ENCODE measurements at regions not wholly inside any gene's neighbourhood (a gene's known extent, or its start where the extent isn't known, plus 50 kb on each side); places are given as distances from the start of the nearest gene placed in this dataset.

DNA sequence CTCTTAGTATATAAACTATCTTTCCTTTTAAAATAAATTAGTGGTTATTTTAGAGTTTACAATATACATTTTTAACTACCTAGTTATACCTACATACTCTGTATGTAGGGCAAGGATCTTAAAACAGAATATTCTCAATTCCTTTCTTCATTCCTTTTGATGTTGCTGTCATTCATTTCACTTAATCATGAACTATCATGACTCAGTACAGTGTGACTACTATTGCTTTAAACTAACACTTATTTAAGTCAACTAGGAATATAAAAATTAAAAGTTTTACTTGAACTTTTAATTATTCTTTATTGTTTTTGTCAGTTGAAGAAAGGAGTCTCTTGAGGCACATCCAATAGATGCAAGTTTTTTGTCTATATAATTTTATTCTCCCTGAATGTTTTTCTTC, 726.4 kb downstream of the BRINP3 start:
- TF ChIP-seq, protein P1, sequence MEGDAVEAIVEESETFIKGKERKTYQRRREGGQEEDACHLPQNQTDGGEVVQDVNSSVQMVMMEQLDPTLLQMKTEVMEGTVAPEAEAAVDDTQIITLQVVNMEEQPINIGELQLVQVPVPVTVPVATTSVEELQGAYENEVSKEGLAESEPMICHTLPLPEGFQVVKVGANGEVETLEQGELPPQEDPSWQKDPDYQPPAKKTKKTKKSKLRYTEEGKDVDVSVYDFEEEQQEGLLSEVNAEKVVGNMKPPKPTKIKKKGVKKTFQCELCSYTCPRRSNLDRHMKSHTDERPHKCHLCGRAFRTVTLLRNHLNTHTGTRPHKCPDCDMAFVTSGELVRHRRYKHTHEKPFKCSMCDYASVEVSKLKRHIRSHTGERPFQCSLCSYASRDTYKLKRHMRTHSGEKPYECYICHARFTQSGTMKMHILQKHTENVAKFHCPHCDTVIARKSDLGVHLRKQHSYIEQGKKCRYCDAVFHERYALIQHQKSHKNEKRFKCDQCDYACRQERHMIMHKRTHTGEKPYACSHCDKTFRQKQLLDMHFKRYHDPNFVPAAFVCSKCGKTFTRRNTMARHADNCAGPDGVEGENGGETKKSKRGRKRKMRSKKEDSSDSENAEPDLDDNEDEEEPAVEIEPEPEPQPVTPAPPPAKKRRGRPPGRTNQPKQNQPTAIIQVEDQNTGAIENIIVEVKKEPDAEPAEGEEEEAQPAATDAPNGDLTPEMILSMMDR (conservative IDR thresholded peaks at IDR 0.05; ENCODE audit: low read length) = no peak
- no peak for TF ChIP-seq EZH2phosphoT487 (IDR thresholded peaks at IDR 0.05; ENCODE audit: borderline replicate concordance, low read depth, low read length)

Measured in OCI-LY7 (cell line).